ENCODE measurements at regions not wholly inside any gene's neighbourhood (a gene's known extent, or its start where the extent isn't known, plus 50 kb on each side); places are given as distances from the start of the nearest gene placed in this dataset.

- TF ChIP-seq YY1 (IDR thresholded peaks at IDR 0.05; ENCODE audit: extremely low read depth, insufficient replicate concordance, low read depth, low read length) (no peak), CBX3 (IDR thresholded peaks at IDR 0.05; ENCODE audit: low read depth) (no peak), CTCF (IDR thresholded peaks at IDR 0.05 in 2 of 3, conservative IDR thresholded peaks at IDR 0.05 in 1 of 3; ENCODE audit: borderline replicate concordance in 1 of 3, insufficient read depth in 1 of 3, low read depth in 2 of 3, low read length in 2 of 3) (no peak), POLR2AphosphoS5 (IDR thresholded peaks at IDR 0.05; ENCODE audit: low read depth, low read length) (no peak), EZH2 (IDR thresholded peaks at IDR 0.05) (no peak), MAX (IDR thresholded peaks at IDR 0.05) (no peak), SRF (IDR thresholded peaks at IDR 0.05; ENCODE audit: low read depth) (no peak), ATF3 (IDR thresholded peaks at IDR 0.05) (no peak), POLR2A (IDR thresholded peaks at IDR 0.05; ENCODE audit: borderline replicate concordance, extremely low read depth, insufficient read depth, insufficient read length) (no peak)
These were observed 83.6 kb upstream of the PMEPA1 start for GRCh38 chr20:57793421-57793820.

All from HCT116 (cell line).